HG02981 (cell line): ENCODE measurements at regions not wholly inside any gene's neighbourhood (a gene's known extent, or its start where the extent isn't known, plus 50 kb on each side); places are given as distances from the start of the nearest gene placed in this dataset.

Experiments used
- ATAC-seq: cut with Tn5 transposase; IDR thresholded peaks from one replicate; pipeline ENCODE4 v1.9.1; 2021; ENCODE audit warnings: mild to moderate bottlenecking, moderate library complexity; ENCODE audit not compliant: unreplicated experiment

DNA sequence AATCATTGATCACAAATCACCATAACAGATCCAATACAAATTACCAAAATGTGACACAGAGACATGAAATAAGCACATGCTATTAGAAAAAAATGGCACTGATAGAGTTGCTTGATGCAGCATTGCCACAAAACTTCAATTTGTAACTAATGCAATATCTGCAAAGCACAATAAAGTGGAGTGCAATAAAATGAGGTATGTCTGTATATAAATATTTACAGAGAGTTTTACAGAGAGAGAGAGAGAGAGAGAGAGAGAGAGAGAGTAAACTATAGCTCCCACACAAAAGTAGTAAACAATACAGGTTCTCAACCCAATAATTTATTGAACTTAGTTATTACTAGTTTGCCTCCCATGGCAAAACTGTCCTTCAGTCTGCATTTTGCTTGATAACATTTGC, 1807.0 kb downstream of the SUCLG1 start:
- ATAC-seq = no peak

GRCh38 chr2:82650038-82650437, 1809.0 kb downstream of the SUCLG1 start:
- ATAC-seq = no peak

GRCh38 chr2:82641598-82642180, 1817.4 kb downstream of the SUCLG1 start:
- no peak for ATAC-seq

DNA sequence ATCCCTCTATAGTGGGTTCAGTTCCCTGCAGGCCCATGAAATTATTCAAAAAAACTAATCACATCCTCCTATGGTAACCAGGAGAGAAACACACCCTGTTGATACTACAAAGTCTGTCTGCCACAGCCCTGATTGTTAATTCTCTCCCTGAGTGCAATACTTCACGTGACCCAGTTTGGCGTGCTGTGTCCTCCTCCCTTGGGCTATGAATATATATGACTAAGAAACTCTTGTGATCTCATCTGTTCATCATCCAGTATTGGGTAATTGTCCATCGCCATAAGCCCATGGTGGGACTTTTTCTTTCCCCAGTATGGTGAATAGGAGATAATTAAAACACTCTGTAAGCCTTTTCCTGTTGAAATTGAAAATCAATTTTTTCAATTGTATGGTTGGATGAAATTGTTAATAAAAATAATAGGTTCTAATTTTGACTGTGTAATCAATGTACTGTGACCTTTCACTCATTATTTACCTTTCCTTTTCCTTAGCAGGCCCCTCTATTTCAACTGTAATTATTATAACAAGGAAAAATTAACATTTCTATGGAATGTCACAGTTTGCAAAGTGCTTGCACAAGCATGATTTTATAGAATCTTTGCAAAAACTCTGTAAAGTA, 1822.6 kb downstream of the SUCLG1 start:
- ATAC-seq = no peak

DNA sequence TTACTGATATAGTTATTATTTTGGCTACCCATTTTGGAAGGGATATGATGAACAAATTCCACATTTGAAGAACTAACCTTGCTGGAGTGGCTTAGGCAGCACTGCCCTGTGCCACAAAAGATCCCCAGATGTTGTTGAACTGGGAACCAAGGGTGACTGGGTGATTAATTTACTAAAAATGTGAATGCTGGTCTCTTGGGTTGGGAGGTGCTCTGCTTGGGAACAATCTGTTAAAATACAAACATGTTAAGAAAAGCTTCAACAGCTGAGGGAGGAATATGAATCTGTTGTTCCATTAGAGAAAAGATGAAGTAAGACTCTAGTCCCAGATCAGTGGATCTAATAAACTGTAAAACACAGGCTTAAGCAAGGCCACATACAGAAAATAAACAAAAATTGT, 1860.1 kb downstream of the SUCLG1 start:
- ATAC-seq = no peak

DNA sequence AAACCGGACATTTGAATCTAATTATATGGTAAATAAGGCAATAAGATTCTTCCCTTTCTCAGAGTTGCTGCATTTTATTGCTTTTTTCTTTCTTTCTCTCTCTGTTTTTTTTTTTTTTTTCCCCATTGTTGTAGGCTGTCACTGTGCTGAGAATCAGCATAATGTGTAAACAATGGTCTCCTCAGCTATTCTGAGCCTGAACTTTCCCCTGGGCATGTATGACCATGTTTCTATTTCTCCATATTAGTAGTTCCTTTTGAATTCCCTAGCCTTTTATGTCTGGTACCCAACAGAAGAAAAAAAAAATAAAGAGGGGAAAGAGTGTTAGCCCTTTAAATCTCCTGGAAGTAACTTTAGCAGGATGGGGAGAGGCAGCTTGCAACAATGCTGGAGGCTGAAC, 1862.5 kb downstream of the SUCLG1 start:
- ATAC-seq = no peak

DNA sequence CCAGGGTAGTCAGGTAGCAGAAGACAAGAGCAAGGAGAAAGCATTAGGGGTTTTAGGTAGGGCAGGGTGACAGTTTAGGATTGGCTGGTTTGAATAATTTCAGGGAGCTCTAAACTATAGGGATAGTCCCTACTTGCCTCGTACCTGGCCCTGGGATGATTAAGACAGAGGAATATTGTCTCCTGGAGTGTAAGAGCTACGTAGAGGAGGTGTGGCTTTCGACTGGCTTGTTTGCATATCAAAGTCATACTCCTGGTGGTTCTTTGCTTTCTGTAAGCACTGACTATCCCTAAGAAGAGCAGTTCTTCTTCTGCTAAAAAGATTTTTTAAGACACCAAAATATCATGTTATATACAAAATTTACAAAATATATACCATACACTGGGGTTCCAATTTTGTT, 1867.4 kb downstream of the SUCLG1 start:
- no peak for ATAC-seq

GRCh38 chr2:82576656-82577055, 1882.4 kb downstream of the SUCLG1 start:
- ATAC-seq = no peak

DNA sequence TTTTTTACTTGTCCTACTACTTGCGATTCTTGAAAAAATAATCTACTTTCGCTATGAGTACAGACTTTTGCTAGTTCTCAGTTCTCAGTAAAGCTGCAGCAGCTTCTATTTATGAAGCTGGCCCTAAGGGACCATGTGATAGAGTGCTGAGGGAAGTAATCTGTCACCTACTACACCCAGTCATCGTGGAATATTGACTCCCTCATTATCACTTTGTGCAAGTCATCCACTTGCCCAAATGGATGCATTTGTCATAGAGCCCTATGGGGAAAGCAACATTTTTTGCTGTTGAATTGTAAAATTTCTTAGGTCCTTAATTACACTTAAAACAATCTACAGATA, 1919.8 kb downstream of the SUCLG1 start:
- no peak for ATAC-seq

DNA sequence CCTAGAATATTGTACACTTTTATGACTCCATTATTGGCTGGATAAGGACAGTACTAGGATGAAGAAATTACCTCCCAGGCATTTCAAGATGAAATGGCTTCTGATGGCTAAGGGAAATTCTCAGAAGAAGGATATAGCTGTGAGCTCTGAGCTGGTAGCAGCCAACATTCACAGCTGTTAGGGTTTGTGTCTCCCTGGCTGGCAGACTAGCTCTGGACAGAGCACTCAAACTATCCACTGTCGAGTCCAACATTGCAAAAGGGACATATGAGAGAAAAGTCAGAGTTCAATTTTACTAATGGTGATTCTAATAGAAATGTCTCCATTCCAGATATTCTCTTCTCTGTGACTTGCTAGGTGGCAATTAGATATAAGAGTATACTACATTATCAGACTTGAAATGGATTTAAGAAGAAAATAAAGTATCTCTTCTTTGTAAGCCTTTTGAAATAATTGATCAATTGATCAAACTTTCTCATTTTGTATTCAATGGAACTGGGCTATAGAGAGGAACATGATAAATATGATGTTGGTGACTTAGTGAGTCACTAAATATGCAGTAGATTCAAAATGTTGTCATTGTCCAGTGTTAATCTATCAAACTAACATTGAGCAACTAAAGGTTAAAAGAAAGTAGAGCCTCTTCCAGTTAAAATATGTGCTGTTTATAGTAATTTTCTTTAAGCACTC, 1920.3 kb downstream of the SUCLG1 start:
- ATAC-seq = no peak

DNA sequence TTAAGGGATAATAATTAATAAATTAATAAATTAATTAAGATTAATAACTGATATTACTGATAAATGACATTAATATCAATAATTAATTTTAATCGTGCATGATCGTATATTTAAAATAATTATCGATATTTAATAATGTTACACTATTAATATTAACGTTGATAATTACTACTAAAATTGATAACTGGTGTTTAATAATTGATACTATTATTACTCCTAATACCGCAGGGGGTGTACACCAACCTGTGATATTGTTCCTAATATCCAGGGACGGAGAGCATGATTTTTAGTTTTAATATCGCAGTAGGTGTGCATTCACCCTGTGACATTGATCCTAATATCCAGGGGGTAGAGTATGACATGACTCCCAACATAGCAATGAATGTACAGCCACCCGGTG, 1930.8 kb downstream of the SUCLG1 start:
- no peak for ATAC-seq

GRCh38 chr2:82527124-82527523, 1932.0 kb downstream of the SUCLG1 start:
- no peak for ATAC-seq

GRCh38 chr2:82526277-82526676, 1932.8 kb downstream of the SUCLG1 start:
- no peak for ATAC-seq

DNA sequence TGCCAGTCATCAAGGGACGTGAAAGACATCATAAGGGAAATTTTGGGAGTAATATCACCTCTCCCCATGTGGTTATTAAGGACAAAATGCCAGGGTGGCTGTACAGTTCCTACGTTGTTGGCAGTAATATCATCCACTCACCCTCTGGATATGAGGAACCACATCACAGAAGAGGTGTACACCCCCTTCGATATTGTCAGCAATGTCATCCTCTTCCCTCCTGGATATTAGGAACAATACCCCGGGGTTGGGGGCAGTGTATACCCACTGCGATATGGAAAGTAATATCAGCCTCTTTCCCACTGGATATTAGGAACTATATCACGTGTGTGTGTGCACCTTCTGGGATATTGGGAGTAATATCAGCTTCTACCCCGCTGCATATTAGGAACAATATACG, 1933.3 kb downstream of the SUCLG1 start:
- no peak for ATAC-seq

GRCh38 chr2:82524826-82525225, 1934.3 kb downstream of the SUCLG1 start:
- ATAC-seq = no peak

- ATAC-seq = no peak
Observed at GRCh38 chr2:82511894-82512293, 1947.2 kb downstream of the SUCLG1 start.

DNA sequence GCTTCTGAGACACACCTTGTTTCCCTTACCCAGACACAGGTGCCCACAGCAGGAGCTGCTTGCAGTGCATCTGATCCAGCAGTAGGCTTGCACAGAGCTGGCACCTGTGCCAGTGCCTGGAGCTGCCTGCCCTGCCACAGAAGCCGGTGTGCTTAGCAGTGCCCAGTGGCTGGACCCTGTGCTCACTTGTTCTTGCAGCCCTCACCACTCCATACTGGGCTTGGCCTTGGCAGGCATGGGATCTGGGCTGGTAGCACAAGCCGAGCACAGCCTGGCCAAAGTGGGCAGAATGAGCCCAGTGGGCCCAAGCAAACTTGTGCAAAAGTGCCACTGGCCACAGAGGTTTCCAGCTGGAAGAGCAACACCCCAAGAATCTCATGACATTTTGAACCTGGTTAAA, 1950.4 kb downstream of the SUCLG1 start:
- ATAC-seq = no peak

- ATAC-seq = no peak
Observed at GRCh38 chr2:82507657-82508056, 1951.4 kb downstream of the SUCLG1 start.

GRCh38 chr2:82501217-82501616, 1957.9 kb downstream of the SUCLG1 start:
- no peak for ATAC-seq

DNA sequence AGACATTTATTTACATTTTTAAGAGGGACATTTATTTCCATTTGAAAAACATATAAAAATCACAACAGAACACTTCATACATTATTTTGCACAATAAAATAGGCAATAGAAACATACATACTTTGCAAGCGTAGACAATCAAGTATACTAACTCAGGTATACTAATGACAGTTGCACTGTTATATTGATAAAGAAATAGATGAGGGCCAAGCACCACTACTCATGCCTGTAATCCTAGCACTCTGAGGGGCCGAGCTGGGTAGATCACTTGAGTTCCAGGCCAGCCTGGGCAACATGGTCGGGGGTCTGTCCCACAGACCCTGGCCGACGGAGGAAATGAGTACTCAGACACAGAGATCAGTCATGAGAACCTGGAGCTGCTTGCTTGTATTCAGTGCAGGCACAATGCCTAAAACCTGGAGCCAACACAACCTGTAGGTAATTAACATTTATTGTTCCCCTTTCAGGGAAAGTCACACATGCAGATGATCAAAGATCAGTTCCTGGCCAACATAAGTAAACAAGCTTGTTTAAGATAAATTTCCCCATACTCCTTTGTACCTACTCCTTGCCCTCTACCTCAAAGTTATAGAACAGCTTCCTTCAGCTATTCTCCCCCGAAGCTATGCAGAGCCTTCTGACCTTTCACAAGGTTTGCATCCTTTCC, 1960.2 kb downstream of the SUCLG1 start:
- ATAC-seq = no peak

DNA sequence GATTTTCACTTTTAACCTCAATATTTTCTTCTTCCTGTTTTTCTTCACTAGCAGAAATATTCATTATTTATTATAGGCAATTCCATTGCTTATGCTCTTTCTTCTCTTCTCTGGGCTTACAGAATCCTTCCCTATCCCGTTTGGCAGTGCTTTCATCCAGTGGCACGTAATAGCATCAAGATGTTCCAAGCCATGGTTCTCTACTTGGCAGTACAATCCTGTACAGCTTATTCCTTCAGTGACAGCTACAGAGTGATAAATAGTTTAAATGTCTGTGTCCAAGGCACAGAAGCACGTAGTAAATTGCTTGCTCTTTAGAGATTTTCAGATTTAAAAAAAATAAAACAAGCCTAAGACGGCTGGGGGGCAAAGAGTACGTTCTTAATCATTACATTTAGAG, 1964.3 kb downstream of the SUCLG1 start:
- ATAC-seq = no peak

DNA sequence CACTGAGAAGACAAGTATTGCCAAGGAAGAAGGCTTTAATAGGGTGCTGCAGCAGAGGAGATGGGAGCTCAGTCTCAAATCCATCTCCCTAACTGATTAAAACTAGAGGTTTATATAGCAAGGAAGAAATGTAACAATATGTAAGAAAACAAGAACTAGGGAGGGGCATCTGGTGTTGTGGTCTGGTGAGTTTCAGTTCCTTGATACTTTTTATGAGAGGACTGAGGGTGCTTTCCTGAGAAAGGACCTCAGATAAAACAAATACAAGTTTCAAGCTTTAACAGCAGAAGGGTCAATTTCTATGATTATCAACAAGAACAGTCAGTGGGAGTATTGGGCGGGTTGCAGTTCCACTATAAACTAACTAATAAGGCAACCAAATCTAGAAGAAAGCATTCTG, 1967.5 kb downstream of the SUCLG1 start:
- no peak for ATAC-seq
